HUES64 (cell line): ENCODE measurements at regions not wholly inside any gene's neighbourhood (a gene's known extent, or its start where the extent isn't known, plus 50 kb on each side); places are given as distances from the start of the nearest gene placed in this dataset.

ENCODE experiments used
- H3K27ac ChIP-seq: 2 replicates; pipeline ENCODE4 v1.7.0; 2013; ENCODE audit warnings: low read depth, low read length, inconsistent platforms
- H3K27me3 ChIP-seq: 2 replicates; pipeline ENCODE4 v1.6.1; 2013; ENCODE audit warnings: mild to moderate bottlenecking, low read length; ENCODE audit not compliant: insufficient read depth
- H3K36me3 ChIP-seq: 2 replicates; pipeline ENCODE4 v1.6.1; 2013; ENCODE audit warnings: mild to moderate bottlenecking, low read length; ENCODE audit not compliant: insufficient read depth
- H3K4me1 ChIP-seq: 2 replicates; pipeline ENCODE4 v1.6.1; 2013; ENCODE audit warnings: mild to moderate bottlenecking, low read length, moderate library complexity; ENCODE audit not compliant: insufficient read depth
- H3K4me3 ChIP-seq: 2 replicates; pipeline ENCODE4 v1.5.1; 2013; ENCODE audit warnings: mild to moderate bottlenecking, low read length, moderate library complexity
- H3K9ac ChIP-seq: 2 replicates; pipeline ENCODE4 v1.6.1; 2013; ENCODE audit warnings: mild to moderate bottlenecking, low read depth, low read length
- H3K9me3 ChIP-seq: 2 replicates; pipeline ENCODE4 v1.6.1; 2013; ENCODE audit warnings: low read depth, low read length; ENCODE audit not compliant: insufficient read depth
- WGBS: fragments of 150-250, 120-280 bp; methylation state at CpG from one replicate; pipeline ENCODE4 v1.1.7; 2013; ENCODE audit warnings: missing lambda C conversion rate; 5-methylcytosine and 5-hydroxymethylcytosine counted together

GRCh38 chr13:105979131-105980011 lies 556.1 kb downstream of the EFNB2 start:
- no peaks in the 10 kb centered on the region for H3K27me3 ChIP-seq
- H3K27ac ChIP-seq: no peak overlapping the region
- no peaks in the 10 kb centered on the region; the same call in 1 of the 2 replicates for H3K4me1 ChIP-seq
- H3K9me3 ChIP-seq: no peaks in the 10 kb centered on the region
- no peaks in the 10 kb centered on the region for H3K36me3 ChIP-seq
- WGBS: 86% methylated on average over 12 of the region's 12 CpGs
- no peak overlapping the region for H3K4me3 ChIP-seq
- H3K9ac ChIP-seq: no peak overlapping the region

DNA sequence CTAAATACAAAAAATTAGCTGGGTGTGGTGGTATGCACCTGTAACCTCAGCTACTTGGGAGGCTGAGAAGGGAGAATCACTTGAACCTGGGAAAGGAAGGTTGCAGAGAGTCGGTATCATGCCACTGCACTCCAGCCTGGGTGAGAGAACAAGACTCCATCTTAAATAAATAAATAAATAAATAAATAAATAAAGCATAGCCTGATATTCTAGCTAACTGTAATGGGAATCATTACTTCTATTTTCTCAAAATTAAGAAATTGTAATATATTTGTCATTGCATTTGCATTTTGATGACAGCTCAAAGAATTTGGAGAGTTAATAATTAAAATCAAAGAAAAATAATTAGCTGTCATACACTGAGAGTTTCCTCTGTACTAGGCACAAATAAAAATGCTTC lies 561.1 kb downstream of the EFNB2 start:
- WGBS: 71% methylated on average over 1 of the region's 1 CpG
- H3K27ac ChIP-seq: no peak overlapping the region
- no peaks in the 10 kb centered on the region for H3K9me3 ChIP-seq
- no peaks in the 10 kb centered on the region for H3K27me3 ChIP-seq
- no peak overlapping the region for H3K9ac ChIP-seq
- H3K4me1 ChIP-seq: peaks cover 14% of the 10 kb centered on the region
- H3K4me3 ChIP-seq: no peak overlapping the region
- no peaks in the 10 kb centered on the region for H3K36me3 ChIP-seq

DNA sequence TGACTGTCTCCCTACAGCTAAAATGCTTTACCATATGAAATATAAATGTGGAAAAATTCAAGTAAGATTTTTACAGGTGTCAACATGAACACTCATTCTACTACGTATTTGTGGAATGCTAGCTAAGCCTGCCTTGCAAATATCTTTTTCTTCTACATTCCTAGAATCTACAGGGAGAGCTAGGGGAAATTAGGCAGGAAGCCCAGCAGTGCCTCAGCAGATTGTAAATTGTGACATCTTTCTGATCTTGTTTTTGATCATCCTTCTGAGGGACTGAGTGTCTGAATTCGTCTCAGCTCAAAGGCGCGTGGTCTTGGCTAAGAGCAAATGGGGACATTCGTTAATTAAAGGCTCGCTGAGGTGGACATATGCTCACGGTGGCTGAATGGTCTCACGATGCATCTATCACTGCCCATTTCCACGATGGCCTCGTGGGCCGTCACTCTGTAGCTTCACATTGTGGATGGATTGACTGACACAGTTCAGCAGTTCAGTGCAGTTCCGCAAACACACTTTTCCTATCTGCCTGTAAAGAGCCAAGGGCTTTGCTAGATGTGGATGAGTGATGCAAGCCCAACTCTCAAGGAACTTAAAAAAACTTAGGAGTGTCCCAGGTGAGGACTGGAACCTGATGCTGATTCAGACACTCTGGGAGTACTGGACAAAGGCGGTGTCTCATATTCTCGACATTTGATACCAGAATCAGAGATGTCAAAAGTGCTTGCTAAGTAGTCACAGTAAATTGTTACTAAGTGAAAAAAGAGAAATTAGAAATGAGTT lies 562.5 kb downstream of the EFNB2 start:
- Histone ChIP-seq H3K27me3 (no peaks in the 10 kb centered on the region), H3K9me3 (no peaks in the 10 kb centered on the region), H3K9ac (no peak overlapping the region), H3K4me1 (peaks cover 14% of the 10 kb centered on the region), H3K27ac (no peak overlapping the region), H3K4me3 (no peak overlapping the region), H3K36me3 (no peaks in the 10 kb centered on the region)
- WGBS: 96% methylated on average over 14 of the region's 14 CpGs

DNA sequence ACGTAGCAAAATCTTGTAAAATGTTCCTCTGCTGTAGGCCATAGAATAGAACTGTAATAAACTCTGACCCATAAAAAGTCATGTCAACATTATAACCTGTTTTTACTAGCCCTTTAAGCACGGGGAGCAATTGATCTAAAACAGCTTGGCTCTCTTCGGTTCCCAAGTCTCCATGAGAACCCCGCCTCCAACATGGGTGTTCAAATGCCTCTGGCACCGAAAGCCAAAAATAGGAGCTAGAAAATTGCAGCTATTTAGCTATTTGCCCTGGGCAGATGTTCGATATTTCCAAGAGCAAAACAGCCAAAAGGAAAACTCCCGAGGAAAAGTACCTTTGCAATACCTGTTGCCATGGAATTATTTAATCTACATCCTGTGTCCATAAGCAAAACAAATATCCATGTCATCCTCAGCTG lies 563.1 kb downstream of the EFNB2 start:
- H3K9me3 ChIP-seq: no peaks in the 10 kb centered on the region
- no peaks in the 10 kb centered on the region for H3K36me3 ChIP-seq
- no peaks in the 10 kb centered on the region for H3K27me3 ChIP-seq
- H3K27ac ChIP-seq: no peak overlapping the region
- WGBS: 88% methylated on average over 7 of the region's 7 CpGs
- H3K4me3 ChIP-seq: no peak overlapping the region
- H3K4me1 ChIP-seq: peaks cover 14% of the 10 kb centered on the region
- no peak overlapping the region for H3K9ac ChIP-seq

DNA sequence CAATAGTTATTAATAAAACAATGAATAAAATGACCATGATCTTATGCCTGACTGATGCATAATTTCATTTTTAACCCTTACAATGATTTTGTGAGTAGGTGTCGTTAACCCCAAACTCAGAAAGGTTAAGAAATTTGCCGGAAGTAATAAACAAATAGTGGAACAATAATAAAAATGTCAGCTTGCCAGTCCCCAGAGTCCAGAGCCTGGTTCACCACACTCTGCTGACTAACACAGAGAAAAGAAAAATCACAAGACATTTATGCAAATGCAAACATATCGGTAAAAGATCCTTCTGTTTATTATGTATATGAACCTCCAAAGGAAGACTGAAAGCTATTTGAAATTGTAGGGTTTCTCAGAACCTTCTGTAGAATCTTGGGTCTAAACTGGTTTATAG lies 563.7 kb downstream of the EFNB2 start:
- H3K27me3 ChIP-seq: no peaks in the 10 kb centered on the region
- no peak overlapping the region for H3K9ac ChIP-seq
- WGBS: 100% methylated on average over 2 of the region's 3 CpGs
- no peaks in the 10 kb centered on the region for H3K36me3 ChIP-seq
- H3K27ac ChIP-seq: no peak overlapping the region
- H3K4me1 ChIP-seq: peaks cover 14% of the 10 kb centered on the region
- no peaks in the 10 kb centered on the region for H3K9me3 ChIP-seq
- no peak overlapping the region for H3K4me3 ChIP-seq

GRCh38 chr13:105971312-105971711 lies 564.1 kb downstream of the EFNB2 start:
- no peaks in the 10 kb centered on the region for H3K36me3 ChIP-seq
- WGBS: 81% methylated on average over 4 of the region's 4 CpGs
- H3K4me3 ChIP-seq: no peak overlapping the region
- H3K9me3 ChIP-seq: no peaks in the 10 kb centered on the region
- peaks cover 14% of the 10 kb centered on the region for H3K4me1 ChIP-seq
- no peaks in the 10 kb centered on the region for H3K27me3 ChIP-seq
- no peak overlapping the region for H3K9ac ChIP-seq
- no peak overlapping the region for H3K27ac ChIP-seq

DNA sequence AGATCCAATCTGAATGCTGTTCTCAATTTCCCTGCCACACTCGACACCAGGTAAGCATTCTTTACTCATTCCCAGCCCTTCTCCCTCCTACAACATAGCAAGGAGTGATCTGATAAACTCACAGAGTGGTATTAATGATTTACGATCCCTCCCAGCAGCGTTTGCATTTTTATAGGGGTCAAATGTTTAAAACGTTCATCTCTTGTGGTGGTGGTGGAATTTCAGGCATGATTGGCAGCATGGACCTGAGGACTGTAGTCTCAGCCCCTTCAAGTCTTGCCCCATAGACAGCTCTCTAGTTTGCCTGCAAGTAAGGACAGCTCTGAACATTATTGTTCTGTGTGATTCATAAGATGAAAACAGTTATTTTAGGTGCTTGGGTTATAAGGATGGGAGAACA lies 565.7 kb downstream of the EFNB2 start:
- Histone ChIP-seq H3K4me3 (no peak overlapping the region), H3K36me3 (no peaks in the 10 kb centered on the region), H3K27me3 (no peaks in the 10 kb centered on the region), H3K9me3 (no peaks in the 10 kb centered on the region), H3K27ac (no peak overlapping the region), H3K4me1 (peaks cover 14% of the 10 kb centered on the region), H3K9ac (no peak overlapping the region)
- WGBS: 90% methylated on average over 4 of the region's 4 CpGs

- no peak overlapping the region for H3K27ac ChIP-seq
- no peaks in the 10 kb centered on the region for H3K4me1 ChIP-seq
- H3K9ac ChIP-seq: no peak overlapping the region
- H3K4me3 ChIP-seq: no peak overlapping the region
- WGBS: 94% methylated on average over 7 of the region's 7 CpGs
- H3K36me3 ChIP-seq: no peaks in the 10 kb centered on the region
- H3K27me3 ChIP-seq: no peaks in the 10 kb centered on the region
- no peaks in the 10 kb centered on the region for H3K9me3 ChIP-seq
These were observed 569.6 kb downstream of the EFNB2 start for GRCh38 chr13:105965910-105966309.

DNA sequence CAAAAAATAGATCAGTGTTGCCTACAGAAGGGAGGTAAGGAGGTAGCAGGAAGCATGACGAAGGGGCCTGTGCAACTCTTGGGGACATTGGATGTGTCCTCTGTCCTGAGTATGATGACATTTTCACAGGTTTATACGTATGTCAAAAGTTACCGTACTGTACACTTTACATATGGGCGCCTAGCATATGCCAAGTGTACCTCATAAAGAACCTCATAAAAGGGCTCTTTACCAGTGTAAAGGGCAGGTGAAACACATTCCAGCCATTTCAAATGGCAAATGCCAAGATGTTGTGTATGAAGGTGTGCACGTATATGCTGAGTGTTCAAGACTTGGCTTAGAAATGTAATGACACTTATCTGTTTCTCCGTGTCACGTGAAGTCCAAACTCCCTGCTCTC lies 573.4 kb downstream of the EFNB2 start:
- Histone ChIP-seq H3K27ac (no peak overlapping the region), H3K4me1 (no peaks in the 10 kb centered on the region), H3K27me3 (no peaks in the 10 kb centered on the region), H3K4me3 (no peak overlapping the region), H3K36me3 (no peaks in the 10 kb centered on the region), H3K9me3 (no peaks in the 10 kb centered on the region), H3K9ac (no peak overlapping the region)
- WGBS: 95% methylated on average over 7 of the region's 7 CpGs

DNA sequence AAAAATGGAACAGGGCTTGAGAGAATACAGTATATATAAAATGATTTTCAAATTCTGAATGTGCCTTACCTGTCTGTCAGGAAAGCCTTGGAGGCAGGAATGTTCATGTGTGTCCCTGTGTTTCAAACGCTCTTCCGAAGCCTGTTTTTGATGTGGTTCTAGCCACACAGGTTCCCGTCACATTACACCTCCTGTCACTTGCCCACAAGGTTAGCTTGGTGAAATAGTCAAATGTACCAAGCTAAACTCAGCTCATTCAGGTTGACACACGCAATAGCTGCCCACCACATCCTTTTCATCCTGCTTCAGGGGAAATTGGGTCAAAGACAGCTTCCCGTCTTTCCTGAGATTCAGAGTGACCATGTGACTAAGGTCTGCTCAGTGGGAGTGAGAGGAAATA lies 574.0 kb downstream of the EFNB2 start:
- H3K9ac ChIP-seq: no peak overlapping the region
- H3K36me3 ChIP-seq: no peaks in the 10 kb centered on the region
- no peaks in the 10 kb centered on the region for H3K9me3 ChIP-seq
- H3K27me3 ChIP-seq: no peaks in the 10 kb centered on the region
- no peak overlapping the region for H3K4me3 ChIP-seq
- 95% methylated on average over 4 of the region's 5 CpGs for WGBS
- no peaks in the 10 kb centered on the region for H3K4me1 ChIP-seq
- H3K27ac ChIP-seq: no peak overlapping the region

DNA sequence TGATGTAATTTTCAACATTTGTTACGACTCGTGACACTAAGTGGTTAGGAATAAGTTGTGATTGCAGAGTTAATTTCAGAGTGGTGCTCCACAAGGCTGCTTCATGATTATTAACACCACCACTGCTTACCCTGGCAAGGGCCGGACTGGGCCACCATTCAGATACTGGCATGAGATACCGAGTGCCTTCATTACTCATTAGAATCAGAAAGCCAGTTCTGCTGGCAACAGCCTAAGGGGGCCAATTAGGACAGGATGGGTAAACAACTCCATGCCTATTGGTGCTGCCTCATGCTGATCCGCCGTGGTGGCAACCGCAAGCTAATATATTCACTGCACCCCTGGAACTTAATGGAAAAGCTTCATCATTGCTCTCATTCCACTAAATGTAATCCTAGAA lies 575.1 kb downstream of the EFNB2 start:
- no peaks in the 10 kb centered on the region for H3K9me3 ChIP-seq
- WGBS: 94% methylated on average over 5 of the region's 7 CpGs
- no peak overlapping the region for H3K9ac ChIP-seq
- no peaks in the 10 kb centered on the region for H3K4me1 ChIP-seq
- H3K27ac ChIP-seq: no peak overlapping the region
- no peaks in the 10 kb centered on the region for H3K27me3 ChIP-seq
- no peaks in the 10 kb centered on the region for H3K36me3 ChIP-seq
- no peak overlapping the region for H3K4me3 ChIP-seq
